ENCODE measurements at regions not wholly inside any gene's neighbourhood (a gene's known extent, or its start where the extent isn't known, plus 50 kb on each side); places are given as distances from the start of the nearest gene placed in this dataset.
"Not testable (repeated sequence)": the region's sequence is repeated elsewhere in the genome, so short reads cannot be mapped to it uniquely, and the experiment has no call there.

DNA sequence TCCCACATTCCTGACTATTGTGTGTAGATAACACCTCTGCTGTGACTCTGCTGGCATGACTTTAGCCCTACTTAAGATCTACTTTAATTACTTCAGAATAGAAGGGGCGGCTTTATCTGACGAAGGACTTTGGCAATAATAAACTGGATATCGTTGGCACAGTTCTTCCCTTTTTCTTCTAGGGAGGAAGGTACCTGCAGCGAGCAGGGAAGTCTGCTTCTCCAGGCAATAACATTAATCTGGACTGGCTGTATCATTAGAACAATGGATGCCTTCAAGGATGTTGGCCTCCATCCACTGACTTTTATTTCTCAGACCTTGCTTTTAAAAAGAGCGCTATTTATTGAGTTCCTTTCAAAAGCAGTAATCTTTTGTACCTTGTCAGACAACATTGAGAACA is 172.6 kb upstream of the THSD7A start:
- no peak for DNase-seq (ENCODE audit: low spot score)
- Histone ChIP-seq H3K27ac (no peak overlapping the region), H3K27me3 (replicated peaks; ENCODE audit: insufficient read depth) (no peaks in the 10 kb centered on the region), H3K4me3 (no peak overlapping the region), H3K4me1 (ENCODE audit: control insufficient read depth in 1 of 2, low read depth in 2 of 2) (no peaks in the 10 kb centered on the region), H3K36me3 (no peaks in the 10 kb centered on the region), H3K9me3 (no peaks in the 10 kb centered on the region)
- no peak for ATAC-seq (ENCODE audit: insufficient number of reproducible peaks, low FRiP score, low read depth)
- TF ChIP-seq, protein P1, sequence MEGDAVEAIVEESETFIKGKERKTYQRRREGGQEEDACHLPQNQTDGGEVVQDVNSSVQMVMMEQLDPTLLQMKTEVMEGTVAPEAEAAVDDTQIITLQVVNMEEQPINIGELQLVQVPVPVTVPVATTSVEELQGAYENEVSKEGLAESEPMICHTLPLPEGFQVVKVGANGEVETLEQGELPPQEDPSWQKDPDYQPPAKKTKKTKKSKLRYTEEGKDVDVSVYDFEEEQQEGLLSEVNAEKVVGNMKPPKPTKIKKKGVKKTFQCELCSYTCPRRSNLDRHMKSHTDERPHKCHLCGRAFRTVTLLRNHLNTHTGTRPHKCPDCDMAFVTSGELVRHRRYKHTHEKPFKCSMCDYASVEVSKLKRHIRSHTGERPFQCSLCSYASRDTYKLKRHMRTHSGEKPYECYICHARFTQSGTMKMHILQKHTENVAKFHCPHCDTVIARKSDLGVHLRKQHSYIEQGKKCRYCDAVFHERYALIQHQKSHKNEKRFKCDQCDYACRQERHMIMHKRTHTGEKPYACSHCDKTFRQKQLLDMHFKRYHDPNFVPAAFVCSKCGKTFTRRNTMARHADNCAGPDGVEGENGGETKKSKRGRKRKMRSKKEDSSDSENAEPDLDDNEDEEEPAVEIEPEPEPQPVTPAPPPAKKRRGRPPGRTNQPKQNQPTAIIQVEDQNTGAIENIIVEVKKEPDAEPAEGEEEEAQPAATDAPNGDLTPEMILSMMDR (IDR thresholded peaks at IDR 0.05): no peak

DNA sequence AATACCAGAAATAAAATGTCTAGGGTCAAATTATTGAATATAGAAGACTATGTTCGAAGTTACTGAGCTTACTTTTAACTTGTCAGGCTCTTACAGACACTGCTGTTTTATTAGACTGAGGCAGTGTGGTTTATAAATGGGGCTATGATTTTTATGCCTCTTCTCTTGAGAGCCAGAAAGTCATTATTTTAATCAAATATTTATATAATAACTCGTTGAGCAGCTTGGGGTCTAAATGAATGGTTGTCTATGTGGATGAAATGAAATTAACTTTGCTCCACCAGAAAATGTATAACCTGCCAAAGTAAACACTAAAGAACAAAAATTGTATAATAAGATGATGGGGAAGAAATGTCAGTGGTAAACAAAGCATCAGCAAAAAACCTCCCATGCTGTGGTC is 175.6 kb upstream of the THSD7A start:
- Histone ChIP-seq H3K27me3 (replicated peaks; ENCODE audit: insufficient read depth) (no peaks in the 10 kb centered on the region), H3K36me3 (no peaks in the 10 kb centered on the region), H3K27ac (no peak overlapping the region), H3K9me3 (no peaks in the 10 kb centered on the region), H3K4me3 (no peak overlapping the region), H3K4me1 (ENCODE audit: control insufficient read depth in 1 of 2, low read depth in 2 of 2) (no peaks in the 10 kb centered on the region)
- DNase-seq (ENCODE audit: low spot score): no peak
- no peak for ATAC-seq (ENCODE audit: insufficient number of reproducible peaks, low FRiP score, low read depth)
- TF ChIP-seq, protein P1 (IDR thresholded peaks at IDR 0.05): no peak

DNA sequence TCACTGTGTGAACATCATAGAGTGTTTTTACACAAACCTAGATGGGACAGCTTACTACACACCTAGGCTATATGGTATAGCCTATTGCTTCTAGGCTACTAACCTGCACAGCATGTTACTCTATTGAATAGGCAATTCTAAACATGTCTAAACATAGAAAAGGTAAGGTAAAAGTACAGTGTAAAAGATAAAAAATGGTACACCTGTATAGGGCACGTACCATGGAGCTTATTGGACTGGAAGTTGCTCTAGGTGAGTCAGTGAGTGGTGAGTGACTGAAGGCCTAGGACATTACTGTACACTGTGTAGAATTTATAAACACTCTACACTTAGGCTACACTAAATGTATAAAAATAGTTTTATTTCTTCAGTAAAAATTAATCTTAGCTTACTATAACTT is 182.0 kb upstream of the THSD7A start:
- TF ChIP-seq, protein P1 (IDR thresholded peaks at IDR 0.05): no peak
- no peaks in the 10 kb centered on the region for H3K36me3 ChIP-seq
- H3K27ac ChIP-seq: no peak overlapping the region
- ATAC-seq (ENCODE audit: insufficient number of reproducible peaks, low FRiP score, low read depth) (no peak), DNase-seq (ENCODE audit: low spot score) (no peak)
- H3K27me3 ChIP-seq (replicated peaks; ENCODE audit: insufficient read depth): no peaks in the 10 kb centered on the region
- H3K9me3 ChIP-seq: no peaks in the 10 kb centered on the region
- H3K4me3 ChIP-seq: no peak overlapping the region
- no peaks in the 10 kb centered on the region for H3K4me1 ChIP-seq (ENCODE audit: control insufficient read depth in 1 of 2, low read depth in 2 of 2)

DNA sequence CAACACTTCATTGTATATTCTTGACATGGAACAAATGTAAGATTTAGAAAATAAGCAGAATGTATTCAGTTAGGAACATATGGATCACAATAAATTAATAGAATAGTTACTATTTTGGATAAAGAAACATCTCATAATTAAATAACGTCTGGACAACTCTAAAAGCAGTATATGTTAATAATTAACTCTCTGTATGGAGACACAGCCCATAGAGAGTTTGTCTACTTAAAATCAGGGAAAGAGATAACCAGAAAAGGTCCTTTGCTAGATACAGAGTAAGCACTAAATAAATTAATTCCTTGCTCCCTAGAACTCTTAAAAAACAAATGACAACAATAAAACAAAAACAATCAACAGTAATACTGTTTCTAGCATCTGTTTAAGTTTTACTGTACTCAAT is 184.4 kb upstream of the THSD7A start:
- ATAC-seq (ENCODE audit: insufficient number of reproducible peaks, low FRiP score, low read depth) (no peak), DNase-seq (ENCODE audit: low spot score) (no peak)
- Histone ChIP-seq H3K4me3 (no peak overlapping the region), H3K36me3 (no peaks in the 10 kb centered on the region), H3K27me3 (replicated peaks; ENCODE audit: insufficient read depth) (no peaks in the 10 kb centered on the region), H3K4me1 (ENCODE audit: control insufficient read depth in 1 of 2, low read depth in 2 of 2) (no peaks in the 10 kb centered on the region), H3K9me3 (no peaks in the 10 kb centered on the region), H3K27ac (no peak overlapping the region)
- TF ChIP-seq, protein P1 (IDR thresholded peaks at IDR 0.05): no peak

DNA sequence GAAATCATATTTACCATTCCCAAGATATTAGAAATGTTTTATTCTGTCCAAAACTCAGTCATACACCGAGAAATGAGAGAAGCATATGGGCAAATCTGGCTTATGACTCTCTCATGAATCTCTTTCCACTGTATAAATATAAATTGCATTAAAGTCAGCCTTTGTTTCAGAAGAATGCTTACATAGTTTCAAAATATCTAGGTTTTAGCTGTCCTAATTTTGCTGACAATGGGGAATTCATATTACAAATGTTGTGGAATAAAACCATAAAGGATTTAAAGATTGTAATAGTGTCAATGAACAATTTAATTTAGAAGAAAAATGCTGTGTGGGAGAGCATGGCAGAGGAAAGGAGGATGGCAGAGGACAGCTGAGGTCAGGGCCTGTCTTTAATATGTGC is 185.0 kb upstream of the THSD7A start:
- TF ChIP-seq, protein P1 (IDR thresholded peaks at IDR 0.05): no peak

DNA sequence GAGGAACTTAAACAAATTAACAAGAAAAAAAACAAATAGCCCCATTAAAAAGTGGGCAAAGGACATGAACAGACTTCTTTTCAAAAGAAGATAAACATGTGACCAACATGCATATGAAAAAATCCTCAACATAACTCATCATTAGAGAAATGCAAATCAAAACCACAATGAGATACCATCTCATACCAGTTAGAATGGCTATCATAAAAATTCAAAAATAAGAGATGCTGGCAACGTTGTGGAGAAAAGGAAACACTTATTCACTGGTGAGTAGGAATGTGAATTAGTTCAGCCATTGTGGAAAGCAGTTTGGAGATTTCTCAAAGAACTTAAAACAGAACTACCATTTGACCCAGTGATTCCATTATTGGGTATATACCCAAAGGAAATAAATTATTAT is 189.1 kb upstream of the TMEM106B start:
- H3K9me3 ChIP-seq; H3K36me3 ChIP-seq; DNase-seq (ENCODE audit: low spot score); H3K27ac ChIP-seq; ATAC-seq (ENCODE audit: insufficient number of reproducible peaks, low FRiP score, low read depth); H3K4me3 ChIP-seq; H3K27me3 ChIP-seq (replicated peaks; ENCODE audit: insufficient read depth); H3K4me1 ChIP-seq (ENCODE audit: control insufficient read depth in 1 of 2, low read depth in 2 of 2): not testable (repeated sequence)

More for the DNA sequence above, 185.0 kb upstream of the THSD7A start:
- DNase-seq (ENCODE audit: low spot score) (no peak), ATAC-seq (ENCODE audit: insufficient number of reproducible peaks, low FRiP score, low read depth) (no peak)
- no peaks in the 10 kb centered on the region for H3K9me3 ChIP-seq
- no peaks in the 10 kb centered on the region for H3K27me3 ChIP-seq (replicated peaks; ENCODE audit: insufficient read depth)
- H3K36me3 ChIP-seq: no peaks in the 10 kb centered on the region
- no peaks in the 10 kb centered on the region for H3K4me1 ChIP-seq (ENCODE audit: control insufficient read depth in 1 of 2, low read depth in 2 of 2)
- no peak overlapping the region for H3K4me3 ChIP-seq
- no peak overlapping the region for H3K27ac ChIP-seq

Data from thoracic aorta (tissue), 2 donors.